Fibroblast of the aortic adventitia (primary cell): ENCODE measurements at regions not wholly inside any gene's neighbourhood (a gene's known extent, or its start where the extent isn't known, plus 50 kb on each side); places are given as distances from the start of the nearest gene placed in this dataset.

ENCODE experiments used
- DNase-seq: peaks from one replicate; pipeline ENCODE4 v3.0.0-alpha.2; 2010; ENCODE audit warnings: low read depth
- H3K4me3 ChIP-seq: 2 replicates; pipeline ENCODE4 v1.5.1; 2011; ENCODE audit warnings: low read depth, mild to moderate bottlenecking, control low read depth, low read length, moderate library complexity
- CTCF ChIP-seq: IDR thresholded peaks from 2 replicates; pipeline ENCODE4 v1.5.1; 2011; ENCODE audit warnings: mild to moderate bottlenecking, low read length, control low read depth, inconsistent platforms; ENCODE audit not compliant: insufficient read depth

GRCh38 chr13:109451726-109452125, 334.7 kb downstream of the IRS2 start:
- no peak overlapping the region for H3K4me3 ChIP-seq
- TF ChIP-seq CTCF, result no peak
- no peak for DNase-seq

- TF ChIP-seq CTCF, result no peak
- no peak overlapping the region for H3K4me3 ChIP-seq
- no peak for DNase-seq
These were observed 337.8 kb downstream of the IRS2 start for GRCh38 chr13:109448629-109449028.

GRCh38 chr13:109447667-109448066, 338.7 kb downstream of the IRS2 start:
- H3K4me3 ChIP-seq, result no peak overlapping the region
- no peak for DNase-seq
- TF ChIP-seq CTCF, result no peak

GRCh38 chr13:109440320-109440719, 346.1 kb downstream of the IRS2 start:
- TF ChIP-seq CTCF, result no peak
- no peak for DNase-seq
- H3K4me3 ChIP-seq, result no peak overlapping the region

- TF ChIP-seq CTCF, result no peak
- DNase-seq, result no peak
- H3K4me3 ChIP-seq, result no peak overlapping the region
These were observed 346.6 kb downstream of the IRS2 start for GRCh38 chr13:109439813-109440212.

GRCh38 chr13:109436841-109437240, 349.5 kb downstream of the IRS2 start:
- no peak overlapping the region for H3K4me3 ChIP-seq
- TF ChIP-seq CTCF, result no peak
- DNase-seq, result no peak

GRCh38 chr13:109436055-109436622, 350.2 kb downstream of the IRS2 start:
- TF ChIP-seq CTCF, result no peak
- H3K4me3 ChIP-seq, result no peak overlapping the region
- DNase-seq, result no peak
